ENCODE measurements at regions not wholly inside any gene's neighbourhood (a gene's known extent, or its start where the extent isn't known, plus 50 kb on each side); places are given as distances from the start of the nearest gene placed in this dataset.

GRCh38 chr10:120371856-120372255, 85.2 kb upstream of the PLPP4 start:
- no peak for DNase-seq (ENCODE audit: low read depth in 3 of 3)

- no peak for DNase-seq (ENCODE audit: low read depth in 3 of 3)
Observed at GRCh38 chr10:120372917-120373316, 84.1 kb upstream of the PLPP4 start.

GRCh38 chr10:120375666-120376065, 81.4 kb upstream of the PLPP4 start:
- no peak for DNase-seq (ENCODE audit: low read depth in 3 of 3)

- no peak for DNase-seq (ENCODE audit: low read depth in 3 of 3)
Observed at GRCh38 chr10:120381931-120382330, 75.1 kb upstream of the PLPP4 start.

GRCh38 chr10:120382360-120382759, 74.7 kb upstream of the PLPP4 start:
- DNase-seq (ENCODE audit: low read depth in 3 of 3): no peak

- no peak for DNase-seq (ENCODE audit: low read depth in 3 of 3)
Observed at GRCh38 chr10:120385992-120386391, 71.0 kb upstream of the PLPP4 start.

GRCh38 chr10:120386896-120387295, 70.1 kb upstream of the PLPP4 start:
- no peak for DNase-seq (ENCODE audit: low read depth in 3 of 3)

- DNase-seq (ENCODE audit: low read depth in 3 of 3): no peak
Observed at GRCh38 chr10:120387326-120387725, 69.7 kb upstream of the PLPP4 start.

GRCh38 chr10:120392245-120392644, 64.8 kb upstream of the PLPP4 start:
- no peak for DNase-seq (ENCODE audit: low read depth in 3 of 3)

- DNase-seq (ENCODE audit: low read depth in 3 of 3): no peak
Observed at GRCh38 chr10:120392671-120393079, 64.4 kb upstream of the PLPP4 start.

- no peak for DNase-seq (ENCODE audit: low read depth in 3 of 3)
Observed at GRCh38 chr10:120394446-120394845, 62.6 kb upstream of the PLPP4 start.

- DNase-seq (ENCODE audit: low read depth in 3 of 3): no peak
Observed at GRCh38 chr10:120396228-120396627, 60.8 kb upstream of the PLPP4 start.

GRCh38 chr10:120398180-120398579, 58.8 kb upstream of the PLPP4 start:
- no peak for DNase-seq (ENCODE audit: low read depth in 3 of 3)

- DNase-seq (ENCODE audit: low read depth in 3 of 3): no peak
Observed at GRCh38 chr10:120400601-120401000, 56.4 kb upstream of the PLPP4 start.

- DNase-seq (ENCODE audit: low read depth in 3 of 3): no peak
Observed at GRCh38 chr10:120402147-120402766, 54.8 kb upstream of the PLPP4 start.

GRCh38 chr10:120403109-120403508, 53.9 kb upstream of the PLPP4 start:
- DNase-seq (ENCODE audit: low read depth in 3 of 3): no peak

- DNase-seq (ENCODE audit: low read depth in 3 of 3): no peak
Observed at GRCh38 chr10:120406376-120406775, 50.7 kb upstream of the PLPP4 start.

Measured in stimulated activated CD4-positive, alpha-beta T cell treated with anti-CD3 and anti-CD28 coated beads, TNF-alpha, amount 100 ng/mL, for 4 hours (primary cell).